ENCODE measurements at regions not wholly inside any gene's neighbourhood (a gene's known extent, or its start where the extent isn't known, plus 50 kb on each side); places are given as distances from the start of the nearest gene placed in this dataset.

DNA sequence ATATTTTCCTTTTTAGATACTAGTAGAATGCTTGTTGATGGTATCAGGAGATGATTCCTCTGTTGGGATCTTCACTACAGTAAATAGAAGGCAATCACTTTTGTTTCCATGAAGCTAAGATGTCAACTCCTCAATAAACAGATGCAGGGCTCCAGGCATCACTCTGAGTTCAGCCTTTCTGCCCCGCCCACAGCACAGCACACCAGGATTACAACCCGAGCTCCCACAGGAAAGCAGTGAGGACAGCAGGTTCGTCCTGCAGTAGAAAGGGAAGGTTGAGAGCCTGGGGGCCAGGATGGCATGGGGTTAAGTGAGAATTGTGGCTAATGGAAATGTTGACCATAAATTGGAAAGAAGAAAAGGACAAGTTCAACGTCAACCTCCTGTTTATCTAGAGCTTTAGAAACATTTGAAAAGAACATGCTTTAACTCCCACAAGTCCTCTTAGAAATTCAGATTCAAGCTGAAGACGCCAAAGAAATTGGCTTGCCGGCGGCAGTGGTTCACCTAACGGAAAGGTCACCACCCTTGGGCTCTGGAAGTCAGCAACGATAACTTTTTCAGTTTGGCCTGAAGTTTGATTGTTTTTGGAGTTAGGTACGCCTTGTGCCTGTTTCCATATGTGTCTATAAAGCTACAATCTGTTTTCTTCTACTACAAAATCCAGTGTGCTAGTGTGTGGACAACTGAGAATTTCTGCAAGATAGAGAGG is 144.4 kb upstream of the PDE10A start:
- TF ChIP-seq, protein P1, sequence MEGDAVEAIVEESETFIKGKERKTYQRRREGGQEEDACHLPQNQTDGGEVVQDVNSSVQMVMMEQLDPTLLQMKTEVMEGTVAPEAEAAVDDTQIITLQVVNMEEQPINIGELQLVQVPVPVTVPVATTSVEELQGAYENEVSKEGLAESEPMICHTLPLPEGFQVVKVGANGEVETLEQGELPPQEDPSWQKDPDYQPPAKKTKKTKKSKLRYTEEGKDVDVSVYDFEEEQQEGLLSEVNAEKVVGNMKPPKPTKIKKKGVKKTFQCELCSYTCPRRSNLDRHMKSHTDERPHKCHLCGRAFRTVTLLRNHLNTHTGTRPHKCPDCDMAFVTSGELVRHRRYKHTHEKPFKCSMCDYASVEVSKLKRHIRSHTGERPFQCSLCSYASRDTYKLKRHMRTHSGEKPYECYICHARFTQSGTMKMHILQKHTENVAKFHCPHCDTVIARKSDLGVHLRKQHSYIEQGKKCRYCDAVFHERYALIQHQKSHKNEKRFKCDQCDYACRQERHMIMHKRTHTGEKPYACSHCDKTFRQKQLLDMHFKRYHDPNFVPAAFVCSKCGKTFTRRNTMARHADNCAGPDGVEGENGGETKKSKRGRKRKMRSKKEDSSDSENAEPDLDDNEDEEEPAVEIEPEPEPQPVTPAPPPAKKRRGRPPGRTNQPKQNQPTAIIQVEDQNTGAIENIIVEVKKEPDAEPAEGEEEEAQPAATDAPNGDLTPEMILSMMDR (IDR thresholded peaks at IDR 0.05; ENCODE audit: low read depth, low read length): no peak

DNA sequence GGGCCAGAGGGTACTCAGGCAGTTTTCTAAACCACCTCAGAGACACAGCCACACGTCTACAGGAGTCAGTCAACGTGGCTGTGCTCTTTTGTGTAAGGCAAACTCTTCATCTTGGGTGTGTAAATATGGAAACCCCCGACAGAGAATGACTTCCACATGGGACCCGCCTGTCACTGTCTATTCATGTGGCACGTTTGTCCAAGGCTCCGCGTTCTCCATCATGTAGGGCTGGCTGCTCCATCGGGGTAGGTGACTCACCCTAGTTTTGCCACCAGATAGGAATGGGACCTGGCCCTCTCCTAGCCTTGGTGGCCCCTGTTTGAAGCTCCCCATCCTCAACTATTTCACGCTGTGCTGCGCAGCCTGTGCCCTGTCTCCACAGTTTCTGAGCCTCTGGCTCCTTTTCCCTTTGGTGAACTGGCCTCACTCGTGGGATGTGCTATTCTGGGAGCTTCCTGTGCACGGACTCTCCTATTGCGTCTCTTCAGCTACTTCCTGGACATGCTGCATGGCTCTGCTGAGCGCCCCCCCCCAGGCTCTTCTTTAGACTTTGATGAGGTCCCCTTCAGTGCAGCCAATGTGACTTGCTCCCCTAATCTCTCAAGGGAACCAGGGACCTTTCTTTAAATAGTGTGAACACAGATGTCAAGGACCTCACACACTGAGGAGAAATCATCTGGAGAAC is 143.2 kb upstream of the PDE10A start:
- no peak overlapping the region for H3K4me3 ChIP-seq (ENCODE audit: low read depth, low read length)
- TF ChIP-seq, protein P1 (IDR thresholded peaks at IDR 0.05; ENCODE audit: low read depth, low read length): no peak

More for the DNA sequence above, 144.4 kb upstream of the PDE10A start:
- no peak overlapping the region for H3K4me3 ChIP-seq (ENCODE audit: low read depth, low read length)

DNA sequence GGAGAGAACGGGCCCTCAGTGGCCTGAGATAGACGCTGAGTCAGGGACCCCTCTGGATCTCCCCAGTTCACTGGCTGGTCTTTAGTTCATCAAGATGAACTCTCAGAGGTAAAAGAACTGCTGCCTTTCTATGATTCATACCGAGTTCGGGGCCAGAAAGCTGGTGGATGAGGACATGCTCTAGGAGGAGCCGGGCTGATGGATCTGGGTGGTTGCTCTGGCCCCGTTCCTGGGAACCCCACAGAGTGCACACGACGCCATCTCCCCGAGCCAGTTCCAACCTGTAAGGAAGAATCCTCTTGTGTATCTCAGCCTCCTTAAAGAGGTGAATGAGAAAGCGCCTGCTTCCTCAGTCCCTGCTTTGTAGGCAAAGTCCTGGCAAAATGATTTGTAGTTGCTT is 142.6 kb upstream of the PDE10A start:
- TF ChIP-seq, protein P1 (IDR thresholded peaks at IDR 0.05; ENCODE audit: low read depth, low read length): no peak
- no peak overlapping the region for H3K4me3 ChIP-seq (ENCODE audit: low read depth, low read length)

DNA sequence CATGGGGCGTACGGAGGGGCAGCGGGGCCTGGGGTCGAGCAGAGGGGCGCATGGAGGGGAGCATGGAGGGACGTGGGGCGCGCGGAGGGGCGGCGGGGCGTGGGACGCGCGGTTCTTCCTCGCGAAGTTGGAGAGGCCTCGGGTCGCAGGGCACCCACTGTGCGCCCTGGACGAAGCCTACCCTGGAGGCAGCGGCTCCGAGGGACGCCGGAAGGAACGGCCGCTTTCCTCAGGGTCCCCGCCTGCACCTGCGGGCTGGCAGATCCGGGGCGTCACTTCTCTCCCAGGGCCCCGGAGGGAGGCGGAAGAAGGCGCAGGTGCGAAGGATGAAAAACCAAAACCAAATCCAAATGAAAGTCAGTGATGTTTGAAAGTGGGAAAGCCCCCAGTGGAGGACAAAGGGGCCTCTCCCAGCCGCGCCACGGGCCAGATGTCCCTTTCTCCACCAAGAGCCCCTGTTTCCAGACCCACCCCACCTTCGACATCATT is 142.1 kb upstream of the PDE10A start:
- H3K4me3 ChIP-seq (ENCODE audit: low read depth, low read length): no peak overlapping the region

DNA sequence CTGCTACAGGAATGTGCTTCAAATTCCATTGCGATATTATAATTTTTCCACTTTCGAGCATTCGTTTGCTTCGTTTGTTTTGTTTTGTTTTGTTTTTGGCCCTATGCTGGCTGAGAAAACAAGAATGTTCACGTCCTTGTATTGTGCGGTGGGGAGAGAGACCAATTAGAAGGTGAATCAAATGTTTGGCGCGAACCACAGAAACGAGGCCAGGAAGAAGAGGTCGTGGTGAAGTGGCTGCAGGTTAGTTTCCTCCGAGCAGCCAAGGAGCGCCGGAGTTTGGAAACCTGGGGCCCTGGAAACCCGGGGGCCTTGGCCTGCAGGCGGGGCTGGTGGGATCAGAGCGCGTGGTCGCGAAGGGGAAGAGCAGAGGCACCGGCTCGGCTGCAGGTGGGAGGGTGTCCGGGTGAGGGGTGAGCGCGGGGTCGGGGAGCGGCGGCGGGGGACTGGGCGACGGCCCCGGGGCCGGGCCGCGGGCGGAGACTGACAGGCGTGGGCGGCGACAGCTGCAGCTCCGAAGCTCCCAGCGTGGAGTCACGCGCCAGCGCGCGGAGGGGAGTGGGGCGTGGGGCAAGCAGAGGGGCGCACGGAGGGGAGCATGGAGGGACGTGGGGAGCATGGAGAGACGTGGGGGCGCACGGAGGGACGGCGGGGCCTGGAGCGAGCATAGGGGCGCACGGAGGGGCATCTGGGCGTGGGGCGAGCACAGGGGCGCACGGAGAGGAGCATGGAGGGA is 141.5 kb upstream of the PDE10A start:
- no peak overlapping the region for H3K4me3 ChIP-seq (ENCODE audit: low read depth, low read length)
- TF ChIP-seq, protein P1 (IDR thresholded peaks at IDR 0.05; ENCODE audit: low read depth, low read length): no peak

More for the DNA sequence above, 142.1 kb upstream of the PDE10A start:
- TF ChIP-seq, protein P1 (IDR thresholded peaks at IDR 0.05; ENCODE audit: low read depth, low read length): no peak

DNA sequence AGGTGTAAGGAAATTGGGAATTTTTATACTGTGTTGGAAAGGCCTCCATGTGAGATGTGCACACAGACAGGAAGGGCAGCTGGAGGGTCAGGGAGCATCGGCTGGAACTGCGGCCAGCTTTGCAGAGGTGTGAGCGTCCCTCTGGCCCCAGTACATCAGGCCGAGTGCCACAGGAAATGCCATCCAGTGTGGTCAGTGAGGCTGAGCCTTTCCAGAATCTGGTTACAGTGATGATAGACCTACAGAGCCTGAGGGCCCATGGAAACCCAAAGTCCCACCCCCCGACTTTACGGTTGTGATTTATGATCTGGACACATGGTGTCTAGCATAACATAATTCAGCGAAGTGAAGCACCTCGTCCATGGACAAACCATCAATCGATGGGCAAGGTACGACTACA is 137.3 kb upstream of the PDE10A start:
- TF ChIP-seq, protein P1 (IDR thresholded peaks at IDR 0.05; ENCODE audit: low read depth, low read length): no peak
- no peak overlapping the region for H3K4me3 ChIP-seq (ENCODE audit: low read depth, low read length)

All from WI38 (cell line).